Esophagus muscularis mucosa (tissue), 4 donors: ENCODE measurements at regions not wholly inside any gene's neighbourhood (a gene's known extent, or its start where the extent isn't known, plus 50 kb on each side); places are given as distances from the start of the nearest gene placed in this dataset.

ENCODE experiments used
- DNase-seq: peaks from one replicate; pipeline ENCODE4 v3.0.0-alpha.2; 2017; ENCODE audit errors: extremely low spot score
- H3K27ac ChIP-seq, 4 donors: fragments of 200-600 bp; sonication (generic); replicated peaks in 1 of 4; 1 replicate in 3 of 4; 2 replicates in 1 of 4; pipeline ENCODE4 v1.5.1; 2016 to 2019; ENCODE audit warnings: mild to moderate bottlenecking in 1 of 4
- H3K27me3 ChIP-seq, 4 donors: fragments of 200-600 bp; sonication (generic); one replicate each; pipeline versions ENCODE4 v1.5.1 to v1.6.0; 2016 to 2019
- H3K36me3 ChIP-seq, 4 donors: fragments of 200-600 bp; sonication (generic); one replicate each; pipeline ENCODE4 v1.5.1; 2016 to 2019
- H3K4me1 ChIP-seq, 4 donors: fragments of 200-600 bp; sonication (generic); one replicate each; pipeline ENCODE4 v1.5.1; 2016 to 2019
- H3K4me3 ChIP-seq, 4 donors: fragments of 200-600 bp; sonication (generic); 1 replicate in 2 of 4; 2 replicates in 2 of 4; pipeline ENCODE4 v1.5.1; 2016 to 2019; ENCODE audit warnings: mild to moderate bottlenecking in 4 of 4, moderate library complexity in 1 of 4
- H3K9me3 ChIP-seq, 4 donors: fragments of 200-600 bp; sonication (generic); 1 replicate in 3 of 4; 2 replicates in 1 of 4; pipeline ENCODE4 v1.5.1; 2016 to 2019
- CTCF ChIP-seq, 3 experiments: fragments of 200-600 bp in 2 of 3; fragments of 450-650 bp in 1 of 3; sonication (generic) in 2 of 3; IDR thresholded peaks; one replicate each; pipeline ENCODE4 v1.5.1; 2017 to 2019; ENCODE audit warnings: antibody characterized with exemption in 3 of 3, mild to moderate bottlenecking in 2 of 3, moderate library complexity in 1 of 3
- EP300 ChIP-seq: sonication (generic); formaldehyde crosslinking; IDR thresholded peaks from one replicate; pipeline ENCODE4 v1.6.1; 2017; ENCODE audit warnings: antibody characterized with exemption
- POLR2A ChIP-seq: fragments of 450-650 bp; IDR thresholded peaks from one replicate; pipeline ENCODE4 v1.6.1; 2017; ENCODE audit warnings: antibody characterized with exemption, moderate library complexity, mild to moderate bottlenecking, low read depth
- POLR2AphosphoS5 ChIP-seq, 2 donors: sonication (generic); formaldehyde crosslinking; IDR thresholded peaks; one replicate each; pipeline ENCODE4 v1.6.1; 2017; ENCODE audit warnings: antibody characterized with exemption in 2 of 2
- WGBS: methylation state at CpG from one replicate; pipeline ENCODE4 v1.1.5; 2018; 5-methylcytosine and 5-hydroxymethylcytosine counted together
- intact Hi-C: fragments of 100-400 bp; cut with DNase I; formaldehyde crosslinking; loops from one replicate; pipeline ENCODE4 v1.15.1; 2023

- 62% methylated on average over 13 of the region's 13 CpGs for WGBS
- intact Hi-C loops = no loop called here
Observed at GRCh38 chr19:30307191-30307974, 64.8 kb upstream of the ZNF536 start.

DNA sequence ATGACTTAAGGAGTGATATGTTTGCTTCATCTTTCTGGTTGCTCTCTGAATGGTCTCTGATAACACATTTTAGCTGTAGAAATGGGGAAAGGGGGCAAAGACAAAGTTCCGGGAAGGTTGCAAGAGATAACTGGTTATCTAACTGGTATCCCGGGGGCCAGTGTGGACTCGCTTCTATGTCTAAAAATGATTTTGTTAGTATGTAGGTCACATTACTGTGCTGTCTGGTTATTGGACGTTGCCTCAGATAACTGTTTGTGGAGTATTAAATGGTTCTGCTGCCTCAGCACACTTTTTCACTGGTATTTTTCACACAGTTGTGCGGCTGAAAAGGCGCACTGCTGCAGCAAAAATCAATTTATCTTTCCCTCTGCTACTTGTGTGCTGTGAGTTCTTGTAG is 63.0 kb upstream of the ZNF536 start:
- TF ChIP-seq EP300 = no peak
- Histone ChIP-seq H3K27me3 (peaks cover 0 to 41% (median 0%) of the 10 kb centered on the region in 4 donors), H3K27ac (no peak overlapping the region), H3K4me1 (no peaks in the 10 kb centered on the region), H3K9me3 (no peaks in the 10 kb centered on the region), H3K4me3 (no peak overlapping the region), H3K36me3 (no peaks in the 10 kb centered on the region)
- intact Hi-C loops = no loop called here
- 61% methylated on average over 6 of the region's 6 CpGs for WGBS
- no peak for DNase-seq

More at GRCh38 chr19:30307191-30307974, 64.8 kb upstream of the ZNF536 start:
- peaks cover 0 to 25% (median 0%) of the 10 kb centered on the region in 4 donors for H3K27me3 ChIP-seq
- no peak overlapping the region for H3K4me3 ChIP-seq
- TF ChIP-seq POLR2AphosphoS5 (IDR thresholded peaks at IDR 0.05) (no peak), CTCF (IDR thresholded peaks at IDR 0.05) (no peak), POLR2A (no peak)
- no peak overlapping the region for H3K27ac ChIP-seq
- H3K4me1 ChIP-seq = no peaks in the 10 kb centered on the region
- no peaks in the 10 kb centered on the region for H3K9me3 ChIP-seq
- DNase-seq = no peak
- H3K36me3 ChIP-seq = no peaks in the 10 kb centered on the region

- Histone ChIP-seq H3K9me3 (no peaks in the 10 kb centered on the region), H3K27me3 (peaks cover 0 to 50% (median 0%) of the 10 kb centered on the region in 4 donors), H3K36me3 (no peaks in the 10 kb centered on the region), H3K4me1 (no peaks in the 10 kb centered on the region), H3K27ac (no peak overlapping the region), H3K4me3 (no peak overlapping the region)
- intact Hi-C loops = no loop called here
- DNase-seq = no peak
- 73% methylated on average over 14 of the region's 14 CpGs for WGBS
- TF ChIP-seq EP300 (no peak), CTCF (IDR thresholded peaks at IDR 0.05) (no peak), POLR2AphosphoS5 (IDR thresholded peaks at IDR 0.05) (no peak), POLR2A (no peak)
Observed at GRCh38 chr19:30309905-30310601, 62.1 kb upstream of the ZNF536 start.

DNA sequence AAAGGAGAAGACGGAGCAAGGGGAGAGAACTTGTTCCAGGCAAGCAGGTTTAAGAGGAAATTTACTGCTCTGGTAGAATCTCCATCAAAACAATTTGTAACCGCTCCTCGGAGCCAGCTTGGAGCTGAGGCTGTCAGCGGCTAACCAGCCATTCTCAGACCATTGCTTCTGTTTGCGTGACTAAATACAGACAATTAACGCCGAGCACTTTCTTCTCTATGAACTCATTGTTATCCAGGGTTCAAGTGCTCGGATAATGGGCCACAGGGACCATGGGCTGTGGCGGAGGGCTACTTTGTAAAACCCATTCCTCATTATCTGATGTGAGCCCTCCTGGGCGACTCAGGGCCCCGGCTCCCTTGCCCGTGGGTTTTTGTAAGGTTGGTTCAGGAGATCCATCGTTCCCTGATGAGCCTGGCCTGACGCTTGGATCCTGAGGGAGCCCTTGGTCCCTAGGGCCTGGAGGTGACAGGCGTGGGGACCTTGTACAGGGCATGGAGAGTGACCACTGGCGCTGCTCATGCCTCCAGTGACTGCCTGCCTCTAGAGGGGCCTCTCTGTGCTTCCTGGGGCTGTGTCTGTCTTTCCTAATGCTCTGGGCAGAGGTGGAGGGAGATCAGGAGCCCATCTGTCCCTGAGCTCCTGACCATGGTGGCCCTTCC is 61.5 kb upstream of the ZNF536 start:
- Histone ChIP-seq H3K36me3 (no peaks in the 10 kb centered on the region), H3K27ac (no peak overlapping the region), H3K4me1 (no peaks in the 10 kb centered on the region), H3K27me3 (peaks cover 0 to 50% (median 0%) of the 10 kb centered on the region in 4 donors), H3K4me3 (no peak overlapping the region), H3K9me3 (no peaks in the 10 kb centered on the region)
- no peak for DNase-seq
- intact Hi-C loops = no loop called here
- WGBS = 82% methylated on average over 12 of the region's 16 CpGs
- no peak for TF ChIP-seq POLR2A
- no peak for TF ChIP-seq POLR2AphosphoS5 (IDR thresholded peaks at IDR 0.05)
- TF ChIP-seq CTCF (IDR thresholded peaks at IDR 0.05) = no peak
- no peak for TF ChIP-seq EP300

GRCh38 chr19:30311911-30312310 is 60.3 kb upstream of the ZNF536 start:
- Histone ChIP-seq H3K4me1 (no peaks in the 10 kb centered on the region), H3K4me3 (no peak overlapping the region), H3K27me3 (peaks cover 0 to 58% (median 0%) of the 10 kb centered on the region in 4 donors), H3K9me3 (peaks cover 0 to 6% (median 0%) of the 10 kb centered on the region in 4 donors), H3K27ac (no peak overlapping the region), H3K36me3 (no peaks in the 10 kb centered on the region)
- intact Hi-C loops = no loop called here
- 91% methylated on average over 7 of the region's 7 CpGs for WGBS
- TF ChIP-seq POLR2A (no peak), CTCF (IDR thresholded peaks at IDR 0.05) (no peak), EP300 (no peak), POLR2AphosphoS5 (IDR thresholded peaks at IDR 0.05) (no peak)
- DNase-seq = no peak
